GM21529 (cell line): ENCODE measurements at regions not wholly inside any gene's neighbourhood (a gene's known extent, or its start where the extent isn't known, plus 50 kb on each side); places are given as distances from the start of the nearest gene placed in this dataset.
"Not testable (repeated sequence)": the region's sequence is repeated elsewhere in the genome, so short reads cannot be mapped to it uniquely, and the experiment has no call there.

Source experiments
- ATAC-seq: cut with Tn5 transposase; IDR thresholded peaks from one replicate; pipeline ENCODE4 v1.9.1; 2021; ENCODE audit not compliant: unreplicated experiment

- no peak for ATAC-seq
These were observed 1021.9 kb upstream of the PRKX start for GRCh38 chrX:4735299-4735698.

- ATAC-seq = no peak
These were observed 997.4 kb upstream of the PRKX start for GRCh38 chrX:4710618-4711433.

- ATAC-seq = no peak
These were observed 995.7 kb upstream of the PRKX start for GRCh38 chrX:4708970-4709760.

GRCh38 chrX:4706961-4707360, 993.5 kb upstream of the PRKX start:
- ATAC-seq = no peak

- ATAC-seq = no peak
These were observed 977.1 kb upstream of the PRKX start for GRCh38 chrX:4690521-4690920.

GRCh38 chrX:4682636-4683035, 969.2 kb upstream of the PRKX start:
- ATAC-seq = no peak

- no peak for ATAC-seq
These were observed 962.3 kb upstream of the PRKX start for GRCh38 chrX:4675686-4676300.

- ATAC-seq = no peak
These were observed 960.8 kb upstream of the PRKX start for GRCh38 chrX:4674028-4674782.

GRCh38 chrX:4671344-4671743, 957.9 kb upstream of the PRKX start:
- no peak for ATAC-seq

GRCh38 chrX:4670606-4671005, 957.2 kb upstream of the PRKX start:
- ATAC-seq = no peak

GRCh38 chrX:4668802-4669536, 955.5 kb upstream of the PRKX start:
- no peak for ATAC-seq

GRCh38 chrX:4663085-4663484, 949.6 kb upstream of the PRKX start:
- no peak for ATAC-seq

- ATAC-seq = no peak
These were observed 948.3 kb upstream of the PRKX start for GRCh38 chrX:4661771-4662170.

GRCh38 chrX:4656419-4656818, 943.0 kb upstream of the PRKX start:
- ATAC-seq = no peak

- ATAC-seq = no peak
These were observed 942.3 kb upstream of the PRKX start for GRCh38 chrX:4655743-4656142.

GRCh38 chrX:4642114-4642513, 928.7 kb upstream of the PRKX start:
- ATAC-seq = no peak

- ATAC-seq = no peak
These were observed 924.6 kb upstream of the PRKX start for GRCh38 chrX:4638036-4638435.

GRCh38 chrX:4627414-4627813, 914.0 kb upstream of the PRKX start:
- no peak for ATAC-seq

- no peak for ATAC-seq
These were observed 909.2 kb upstream of the PRKX start for GRCh38 chrX:4622486-4623167.

GRCh38 chrX:4613651-4614050, 900.2 kb upstream of the PRKX start:
- ATAC-seq = not testable (repeated sequence)
